ENCODE measurements at regions not wholly inside any gene's neighbourhood (a gene's known extent, or its start where the extent isn't known, plus 50 kb on each side); places are given as distances from the start of the nearest gene placed in this dataset.

DNA sequence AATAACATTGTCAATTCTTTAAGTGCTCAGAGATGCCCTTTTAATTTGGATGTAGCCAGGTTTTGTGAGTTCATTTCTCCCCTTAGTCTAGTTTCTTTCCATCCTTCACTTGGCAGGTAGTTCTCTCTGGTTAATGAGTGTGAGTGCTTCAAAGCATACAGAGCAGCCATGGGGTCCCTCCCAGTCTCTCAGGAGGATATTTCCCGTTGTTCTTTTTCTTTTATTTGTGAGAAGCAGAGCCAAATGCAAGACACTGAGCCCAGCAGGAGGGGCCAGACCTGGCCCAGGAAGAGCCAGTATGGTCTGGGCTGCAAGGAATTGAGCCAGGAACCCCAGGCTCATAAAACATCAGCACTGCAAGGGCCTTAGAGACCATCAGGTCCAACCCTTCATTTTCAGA, 52.4 kb downstream of the PLCE1 start:
- no peak for TF ChIP-seq EZH2 (IDR thresholded peaks at IDR 0.05; ENCODE audit: borderline replicate concordance, insufficient read depth, low read depth, low read length, poor library complexity, severe bottlenecking)
- TF ChIP-seq, protein P1, sequence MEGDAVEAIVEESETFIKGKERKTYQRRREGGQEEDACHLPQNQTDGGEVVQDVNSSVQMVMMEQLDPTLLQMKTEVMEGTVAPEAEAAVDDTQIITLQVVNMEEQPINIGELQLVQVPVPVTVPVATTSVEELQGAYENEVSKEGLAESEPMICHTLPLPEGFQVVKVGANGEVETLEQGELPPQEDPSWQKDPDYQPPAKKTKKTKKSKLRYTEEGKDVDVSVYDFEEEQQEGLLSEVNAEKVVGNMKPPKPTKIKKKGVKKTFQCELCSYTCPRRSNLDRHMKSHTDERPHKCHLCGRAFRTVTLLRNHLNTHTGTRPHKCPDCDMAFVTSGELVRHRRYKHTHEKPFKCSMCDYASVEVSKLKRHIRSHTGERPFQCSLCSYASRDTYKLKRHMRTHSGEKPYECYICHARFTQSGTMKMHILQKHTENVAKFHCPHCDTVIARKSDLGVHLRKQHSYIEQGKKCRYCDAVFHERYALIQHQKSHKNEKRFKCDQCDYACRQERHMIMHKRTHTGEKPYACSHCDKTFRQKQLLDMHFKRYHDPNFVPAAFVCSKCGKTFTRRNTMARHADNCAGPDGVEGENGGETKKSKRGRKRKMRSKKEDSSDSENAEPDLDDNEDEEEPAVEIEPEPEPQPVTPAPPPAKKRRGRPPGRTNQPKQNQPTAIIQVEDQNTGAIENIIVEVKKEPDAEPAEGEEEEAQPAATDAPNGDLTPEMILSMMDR (IDR thresholded peaks at IDR 0.05): no peak
